ENCODE measurements at regions not wholly inside any gene's neighbourhood (a gene's known extent, or its start where the extent isn't known, plus 50 kb on each side); places are given as distances from the start of the nearest gene placed in this dataset.

- H3K27me3 ChIP-seq (ENCODE audit: control insufficient read depth in 2 of 2, insufficient read depth in 2 of 2, low read length in 2 of 2): no peaks in the 10 kb centered on the region
- no peaks in the 10 kb centered on the region for H3K9me1 ChIP-seq (replicated peaks; ENCODE audit: control insufficient read depth, extremely low read depth, insufficient read depth, low read length)
- H3K27ac ChIP-seq (ENCODE audit: insufficient read depth, low read depth, low read length): no peak overlapping the region
- H2AFZ ChIP-seq (ENCODE audit: low read depth, low read length): no peak overlapping the region
- BruUV-seq (replicated peaks): no TSS peak
- ChIA-PET CTCF (no interaction called here), POLR2A (no interaction called here)
- no peaks in the 10 kb centered on the region for H3K4me1 ChIP-seq (ENCODE audit: control insufficient read depth, extremely low read depth, insufficient read depth, low read length)
- DNase-seq (ENCODE audit: low read depth, low spot score) (no peak), FAIRE-seq (no peak)
- intact Hi-C loops (cut with micrococcal nuclease): no loop called here
- TF ChIP-seq EZH2 (IDR thresholded peaks at IDR 0.05; ENCODE audit: borderline replicate concordance, low read depth, low read length, severe bottlenecking) (no peak), POLR2A (IDR thresholded peaks at IDR 0.05; ENCODE audit: low read depth, low read length) (no peak), JUN (IDR thresholded peaks at IDR 0.05; ENCODE audit: borderline replicate concordance, insufficient read depth, insufficient read length, low read depth) (no peak)
- H3K4me3 ChIP-seq (replicated peaks in 1 of 3; ENCODE audit: insufficient read depth in 1 of 3, low read depth in 1 of 3, low read length in 3 of 3): no peak overlapping the region
- H3K9me3 ChIP-seq (replicated peaks; ENCODE audit: control insufficient read depth, insufficient read depth, low read length): no peaks in the 10 kb centered on the region
- H3K79me2 ChIP-seq (ENCODE audit: control insufficient read depth, insufficient read depth, low read length): no peaks in the 10 kb centered on the region
- H3K9ac ChIP-seq (replicated peaks; ENCODE audit: extremely low read depth, insufficient read depth, low read length): no peak overlapping the region
- dilution Hi-C loops (cut with MboI; ENCODE audit: extremely low pct_ligation_motif_present, low sequenced_read_pairs): no loop called here
- no peaks in the 10 kb centered on the region for H3K36me3 ChIP-seq (ENCODE audit: control insufficient read depth in 2 of 2, extremely low read depth in 1 of 2, insufficient read depth in 2 of 2, low read length in 2 of 2)
- no peak overlapping the region for H3K4me2 ChIP-seq (ENCODE audit: insufficient read depth, low read length)
- no peaks in the 10 kb centered on the region for H4K20me1 ChIP-seq (replicated peaks; ENCODE audit: control insufficient read depth, extremely low read depth, insufficient read depth, low read length)
Observed at GRCh38 chr21:27391990-27392389, 425.1 kb upstream of the ADAMTS5 start.

GRCh38 chr21:27390384-27390783, 423.5 kb upstream of the ADAMTS5 start:
- Histone ChIP-seq H3K9me3 (replicated peaks; ENCODE audit: control insufficient read depth, insufficient read depth, low read length) (no peaks in the 10 kb centered on the region), H2AFZ (ENCODE audit: low read depth, low read length) (no peak overlapping the region), H3K79me2 (ENCODE audit: control insufficient read depth, insufficient read depth, low read length) (no peaks in the 10 kb centered on the region), H3K9me1 (replicated peaks; ENCODE audit: control insufficient read depth, extremely low read depth, insufficient read depth, low read length) (no peaks in the 10 kb centered on the region), H3K4me1 (ENCODE audit: control insufficient read depth, extremely low read depth, insufficient read depth, low read length) (no peaks in the 10 kb centered on the region), H3K36me3 (ENCODE audit: control insufficient read depth in 2 of 2, extremely low read depth in 1 of 2, insufficient read depth in 2 of 2, low read length in 2 of 2) (no peaks in the 10 kb centered on the region), H4K20me1 (replicated peaks; ENCODE audit: control insufficient read depth, extremely low read depth, insufficient read depth, low read length) (no peaks in the 10 kb centered on the region), H3K27ac (ENCODE audit: insufficient read depth, low read depth, low read length) (no peak overlapping the region), H3K9ac (replicated peaks; ENCODE audit: extremely low read depth, insufficient read depth, low read length) (no peak overlapping the region), H3K27me3 (ENCODE audit: control insufficient read depth in 2 of 2, insufficient read depth in 2 of 2, low read length in 2 of 2) (no peaks in the 10 kb centered on the region), H3K4me3 (replicated peaks in 1 of 3; ENCODE audit: insufficient read depth in 1 of 3, low read depth in 1 of 3, low read length in 3 of 3) (no peak overlapping the region), H3K4me2 (ENCODE audit: insufficient read depth, low read length) (no peak overlapping the region)
- intact Hi-C loops (cut with micrococcal nuclease) (no loop called here), dilution Hi-C loops (cut with MboI; ENCODE audit: extremely low pct_ligation_motif_present, low sequenced_read_pairs) (no loop called here)
- ChIA-PET POLR2A (interaction anchor here (0.7 kb wide), 1 partner anchor 179 kb away, joined by 3 read pairs; no protein-coding TSS in a partner anchor), CTCF (no interaction called here)
- no TSS peak for BruUV-seq (replicated peaks)
- FAIRE-seq (no peak), DNase-seq (ENCODE audit: low read depth, low spot score) (peak; percentile 24)
- TF ChIP-seq CTCF (IDR thresholded peaks at IDR 0.05; ENCODE audit: extremely low read depth in 1 of 2, insufficient read depth in 1 of 2, low read depth in 1 of 2, low read length in 2 of 2) (no peak), POLR2A (IDR thresholded peaks at IDR 0.05; ENCODE audit: low read depth, low read length) (no peak), POLR2AphosphoS5 (IDR thresholded peaks at IDR 0.05; ENCODE audit: insufficient read depth, low read depth, low read length) (no peak), FOS (IDR thresholded peaks at IDR 0.05; ENCODE audit: borderline replicate concordance, insufficient read depth, low read length) (no peak), GATA2 (IDR thresholded peaks at IDR 0.05; ENCODE audit: insufficient read depth, insufficient read length, low read depth, low read length) (peak; percentile 34), MAX (IDR thresholded peaks at IDR 0.05; ENCODE audit: insufficient read depth, insufficient read length) (no peak), EZH2 (IDR thresholded peaks at IDR 0.05; ENCODE audit: borderline replicate concordance, low read depth, low read length, severe bottlenecking) (no peak), MYC (IDR thresholded peaks at IDR 0.05; ENCODE audit: low read depth, low read length) (no peak), JUN (IDR thresholded peaks at IDR 0.05; ENCODE audit: borderline replicate concordance, insufficient read depth, insufficient read length, low read depth) (no peak)
